GM23248 (cell line): ENCODE measurements at regions not wholly inside any gene's neighbourhood (a gene's known extent, or its start where the extent isn't known, plus 50 kb on each side); places are given as distances from the start of the nearest gene placed in this dataset.

Experiments used
- DNase-seq: peaks from one replicate; pipeline ENCODE4 v3.0.0-alpha.2; 2015
- H2AFZ ChIP-seq: fragments of 200-600 bp; sonication (generic); 2 replicates; pipeline ENCODE4 v1.6.1; 2016; ENCODE audit warnings: antibody characterized with exemption
- H3F3A ChIP-seq: fragments of 200-600 bp; sonication (generic); 2 replicates; pipeline ENCODE4 v1.6.1; 2016; ENCODE audit warnings: mild to moderate bottlenecking, antibody characterized with exemption, mixed run types; ENCODE audit not compliant: insufficient read depth
- H3K27ac ChIP-seq: fragments of 200-600 bp; sonication (generic); 2 replicates; pipeline ENCODE4 v1.5.1; 2016; ENCODE audit warnings: mild to moderate bottlenecking
- H3K27me3 ChIP-seq: fragments of 200-600 bp; sonication (generic); replicated peaks from 2 replicates; pipeline ENCODE4 v1.6.1; 2016; ENCODE audit warnings: mild to moderate bottlenecking; ENCODE audit not compliant: insufficient read depth
- H3K36me3 ChIP-seq: fragments of 200-600 bp; sonication (generic); 2 replicates; pipeline ENCODE4 v1.6.1; 2016; ENCODE audit warnings: low read depth, mild to moderate bottlenecking
- H3K4me1 ChIP-seq: fragments of 200-600 bp; sonication (generic); 2 replicates; pipeline ENCODE4 v1.6.1; 2016; ENCODE audit warnings: mild to moderate bottlenecking; ENCODE audit not compliant: insufficient read depth
- H3K4me2 ChIP-seq: fragments of 200-600 bp; sonication (generic); one replicate; pipeline ENCODE4 v1.6.1; 2016; ENCODE audit warnings: mild to moderate bottlenecking; ENCODE audit not compliant: unreplicated experiment
- H3K4me3 ChIP-seq: fragments of 200-600 bp; sonication (generic); 2 replicates; pipeline ENCODE4 v1.5.1; 2016; ENCODE audit warnings: mild to moderate bottlenecking
- H3K79me2 ChIP-seq: fragments of 200-600 bp; sonication (generic); 2 replicates; pipeline ENCODE4 v1.6.1; 2016; ENCODE audit warnings: mild to moderate bottlenecking; ENCODE audit not compliant: insufficient read depth
- H3K9ac ChIP-seq: fragments of 200-600 bp; sonication (generic); 2 replicates; pipeline ENCODE4 v1.6.1; 2016; ENCODE audit warnings: mild to moderate bottlenecking
- H3K9me2 ChIP-seq: fragments of 200-600 bp; sonication (generic); 2 replicates; pipeline ENCODE4 v1.6.1; 2016; ENCODE audit warnings: mixed run types, mild to moderate bottlenecking, moderate library complexity; ENCODE audit not compliant: insufficient read depth
- H3K9me3 ChIP-seq: fragments of 200-600 bp; sonication (generic); one replicate; pipeline ENCODE4 v1.6.1; 2017; ENCODE audit warnings: low read depth
- H4K20me1 ChIP-seq: fragments of 200-600 bp; sonication (generic); 2 replicates; pipeline ENCODE4 v1.6.0; 2016; ENCODE audit not compliant: insufficient read depth
- EZH2 ChIP-seq: fragments of 200-600 bp; sonication (generic); IDR thresholded peaks from 2 replicates; pipeline ENCODE4 v1.6.1; 2018; ENCODE audit warnings: antibody characterized with exemption, mild to moderate bottlenecking; ENCODE audit not compliant: insufficient read depth, poor library complexity, severe bottlenecking
- EZH2phosphoT487 ChIP-seq: fragments of 200-600 bp; sonication (generic); IDR thresholded peaks from 2 replicates; pipeline ENCODE4 v1.6.1; 2018; ENCODE audit warnings: antibody characterized with exemption, moderate library complexity, mild to moderate bottlenecking, low read depth; ENCODE audit not compliant: insufficient read depth
- WGBS, 2 experiments: methylation state at CpG; one replicate each; pipeline ENCODE4 v1.1.6; 2015 to 2017; ENCODE audit warnings: low lambda C conversion rate in 2 of 2, low coverage in 1 of 2; ENCODE audit errors: missing lambda C conversion rate in 2 of 2; 5-methylcytosine and 5-hydroxymethylcytosine counted together
- in situ Hi-C: fragments of 300-500 bp; cut with MboI; formaldehyde crosslinking; loops from 2 replicates; pipeline ENCODE4 v1.15.0; 2020

GRCh38 chr3:106265704-106266103, 396.9 kb upstream of the CBLB start:
- Histone ChIP-seq H3K27me3 (no peaks in the 10 kb centered on the region), H3K4me2 (no peak overlapping the region), H3K27ac (no peak overlapping the region), H3K4me3 (no peak overlapping the region), H3K9me3 (no peaks in the 10 kb centered on the region), H3K79me2 (no peaks in the 10 kb centered on the region), H3K9me2 (no peaks in the 10 kb centered on the region), H4K20me1 (no peaks in the 10 kb centered on the region), H3K9ac (no peak overlapping the region), H3F3A (peaks cover 25% of the 10 kb centered on the region), H3K36me3 (no peaks in the 10 kb centered on the region), H3K4me1 (peaks cover 17% of the 10 kb centered on the region), H2AFZ (no peak overlapping the region)
- no peak for DNase-seq
- in situ Hi-C loops: no loop called here
- 50 to 57% methylated on average over 3 of the region's 3 CpGs for WGBS, 2 experiments
- TF ChIP-seq EZH2phosphoT487 (no peak), EZH2 (no peak)

- no peak for DNase-seq
- no peak overlapping the region for H3K4me2 ChIP-seq
- no peaks in the 10 kb centered on the region for H3K27me3 ChIP-seq
- no peak overlapping the region for H3K4me3 ChIP-seq
- in situ Hi-C loops: no loop called here
- H3K9me2 ChIP-seq: no peaks in the 10 kb centered on the region
- no peaks in the 10 kb centered on the region for H3F3A ChIP-seq
- H3K27ac ChIP-seq: no peak overlapping the region
- H4K20me1 ChIP-seq: no peaks in the 10 kb centered on the region
- H3K9me3 ChIP-seq: no peaks in the 10 kb centered on the region
- no peak overlapping the region for H2AFZ ChIP-seq
- H3K36me3 ChIP-seq: no peaks in the 10 kb centered on the region
- H3K9ac ChIP-seq: no peak overlapping the region
- 90 to 94% methylated on average over 4 of the region's 4 CpGs for WGBS, 2 experiments
- no peak for TF ChIP-seq EZH2phosphoT487
- TF ChIP-seq EZH2: no peak
- no peaks in the 10 kb centered on the region for H3K4me1 ChIP-seq
- no peaks in the 10 kb centered on the region for H3K79me2 ChIP-seq
Measured at GRCh38 chr3:106268696-106269095, 399.9 kb upstream of the CBLB start.

GRCh38 chr3:106272302-106272701, 403.5 kb upstream of the CBLB start:
- H3K36me3 ChIP-seq: no peaks in the 10 kb centered on the region
- H3K4me1 ChIP-seq: no peaks in the 10 kb centered on the region
- H3K79me2 ChIP-seq: no peaks in the 10 kb centered on the region
- DNase-seq: no peak
- H2AFZ ChIP-seq: no peak overlapping the region
- TF ChIP-seq EZH2 (no peak), EZH2phosphoT487 (no peak)
- WGBS, 2 experiments: 77 to 86% methylated on average over 1 of the region's 1 CpG
- no peak overlapping the region for H3K27ac ChIP-seq
- H4K20me1 ChIP-seq: no peaks in the 10 kb centered on the region
- H3K4me2 ChIP-seq: no peak overlapping the region
- H3K27me3 ChIP-seq: no peaks in the 10 kb centered on the region
- no peak overlapping the region for H3K9ac ChIP-seq
- in situ Hi-C loops: no loop called here
- no peaks in the 10 kb centered on the region for H3F3A ChIP-seq
- no peaks in the 10 kb centered on the region for H3K9me3 ChIP-seq
- H3K9me2 ChIP-seq: no peaks in the 10 kb centered on the region; the same call in 1 of the 2 replicates
- no peak overlapping the region for H3K4me3 ChIP-seq

- H3K79me2 ChIP-seq: no peaks in the 10 kb centered on the region
- in situ Hi-C loops: no loop called here
- no peak overlapping the region for H3K27ac ChIP-seq
- no peaks in the 10 kb centered on the region; the same call in 1 of the 2 replicates for H3K9me2 ChIP-seq
- no peaks in the 10 kb centered on the region for H3K9me3 ChIP-seq
- H4K20me1 ChIP-seq: no peaks in the 10 kb centered on the region
- H3K27me3 ChIP-seq: no peaks in the 10 kb centered on the region
- H3K4me2 ChIP-seq: no peak overlapping the region
- H3F3A ChIP-seq: no peaks in the 10 kb centered on the region
- DNase-seq: no peak
- TF ChIP-seq EZH2 (no peak), EZH2phosphoT487 (no peak)
- WGBS, 2 experiments: 58 to 60% methylated on average over 5 of the region's 5 CpGs
- H3K9ac ChIP-seq: no peak overlapping the region
- H2AFZ ChIP-seq: no peak overlapping the region
- no peak overlapping the region for H3K4me3 ChIP-seq
- H3K4me1 ChIP-seq: no peaks in the 10 kb centered on the region
- H3K36me3 ChIP-seq: no peaks in the 10 kb centered on the region
Measured at GRCh38 chr3:106275592-106275991, 406.8 kb upstream of the CBLB start.

DNA sequence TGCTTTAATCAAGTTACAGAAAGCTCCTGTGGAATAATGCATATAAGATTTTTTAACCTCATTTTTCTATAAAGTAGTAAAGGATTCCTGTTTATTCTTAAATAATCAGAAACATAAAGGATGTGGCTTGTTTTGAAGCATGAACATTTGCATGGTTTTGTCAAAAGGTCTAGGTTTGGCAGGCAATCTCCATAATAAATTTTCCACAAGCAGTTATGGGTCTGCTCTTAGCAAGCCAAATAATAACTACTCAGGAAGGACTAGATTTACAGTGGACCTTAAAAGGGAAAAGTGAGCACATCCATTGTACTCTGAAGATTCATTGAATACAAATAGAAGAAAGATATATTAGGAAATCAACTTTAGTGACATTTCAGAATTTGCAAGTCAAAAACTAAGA, 407.3 kb upstream of the CBLB start:
- no peaks in the 10 kb centered on the region for H4K20me1 ChIP-seq
- no peaks in the 10 kb centered on the region for H3K36me3 ChIP-seq
- no peaks in the 10 kb centered on the region for H3K79me2 ChIP-seq
- H3F3A ChIP-seq: no peaks in the 10 kb centered on the region
- H3K4me1 ChIP-seq: no peaks in the 10 kb centered on the region
- H3K9me3 ChIP-seq: no peaks in the 10 kb centered on the region
- no peak overlapping the region for H3K9ac ChIP-seq
- H3K4me3 ChIP-seq: no peak overlapping the region
- no peak for DNase-seq
- H3K4me2 ChIP-seq: no peak overlapping the region
- in situ Hi-C loops: no loop called here
- H2AFZ ChIP-seq: no peak overlapping the region
- H3K27me3 ChIP-seq: no peaks in the 10 kb centered on the region
- H3K27ac ChIP-seq: no peak overlapping the region
- no peaks in the 10 kb centered on the region; the same call in 1 of the 2 replicates for H3K9me2 ChIP-seq
- TF ChIP-seq EZH2 (no peak), EZH2phosphoT487 (no peak)
